ENCODE measurements at regions not wholly inside any gene's neighbourhood (a gene's known extent, or its start where the extent isn't known, plus 50 kb on each side); places are given as distances from the start of the nearest gene placed in this dataset.
A peak's percentile ranks its signal among the peaks of the same experiment; 100 is the strongest.

DNA sequence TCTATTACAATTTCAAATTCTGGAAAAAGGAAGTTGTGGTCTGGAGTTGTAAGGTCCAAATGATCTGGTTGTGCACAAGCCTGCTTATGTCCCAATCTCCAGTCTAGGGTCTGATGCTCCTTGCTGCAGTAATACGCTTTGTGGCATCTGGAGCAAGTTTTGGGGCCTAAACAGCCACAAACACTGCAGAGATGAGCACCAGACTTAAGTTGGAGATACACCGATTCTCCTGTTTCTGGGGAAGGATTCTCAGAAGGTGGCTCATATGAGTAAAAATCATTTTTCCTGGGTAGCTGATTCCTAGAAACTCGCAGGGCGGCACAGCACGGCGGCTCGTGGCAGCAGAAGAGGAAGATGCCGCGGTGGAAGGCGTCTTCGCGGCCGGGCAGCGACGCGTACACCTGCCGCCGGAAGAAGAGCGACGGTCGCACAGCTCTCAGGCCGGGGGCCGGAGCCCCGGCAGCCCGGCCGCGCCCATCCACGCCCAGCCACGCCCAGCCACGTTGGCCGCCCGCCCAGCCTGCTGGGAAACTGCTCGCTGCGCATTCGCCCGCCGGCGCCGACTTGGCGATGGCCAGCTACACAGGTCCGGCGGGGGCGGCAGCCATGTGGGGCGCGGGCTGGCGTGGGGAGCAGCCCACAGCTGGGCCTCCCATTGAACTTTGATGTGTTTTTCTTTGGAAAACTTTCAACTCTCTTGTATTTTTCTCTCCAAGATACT, 129.0 kb downstream of the ASCL4 start (continued):
- TF ChIP-seq ZNF449 (CRISPR knock-in tag; IDR thresholded peaks at IDR 0.05) = 0 out of 2 replicates have a peak, but pooled peaks have one; percentile 39
- TF ChIP-seq PCBP2 (IDR thresholded peaks at IDR 0.05; ENCODE audit: low read depth, low read length, poor library complexity, severe bottlenecking) = no peak
- no peak for TF ChIP-seq SMAD1 (IDR thresholded peaks at IDR 0.05; ENCODE audit: low read depth, low read length, partially characterized antibody)
- no peak for TF ChIP-seq HLTF (IDR thresholded peaks at IDR 0.05)
- TF ChIP-seq RBM14 (IDR thresholded peaks at IDR 0.05; ENCODE audit: borderline replicate concordance, insufficient read depth, low read depth, low read length) = no peak
- TF ChIP-seq RHOXF2B (CRISPR knock-in tag; conservative IDR thresholded peaks at IDR 0.05) = no peak
- TF ChIP-seq SMARCA5 (IDR thresholded peaks at IDR 0.05) = no peak
- TF ChIP-seq ZNF3 (CRISPR knock-in tag; IDR thresholded peaks at IDR 0.05) = no peak
- TF ChIP-seq, protein P1, sequence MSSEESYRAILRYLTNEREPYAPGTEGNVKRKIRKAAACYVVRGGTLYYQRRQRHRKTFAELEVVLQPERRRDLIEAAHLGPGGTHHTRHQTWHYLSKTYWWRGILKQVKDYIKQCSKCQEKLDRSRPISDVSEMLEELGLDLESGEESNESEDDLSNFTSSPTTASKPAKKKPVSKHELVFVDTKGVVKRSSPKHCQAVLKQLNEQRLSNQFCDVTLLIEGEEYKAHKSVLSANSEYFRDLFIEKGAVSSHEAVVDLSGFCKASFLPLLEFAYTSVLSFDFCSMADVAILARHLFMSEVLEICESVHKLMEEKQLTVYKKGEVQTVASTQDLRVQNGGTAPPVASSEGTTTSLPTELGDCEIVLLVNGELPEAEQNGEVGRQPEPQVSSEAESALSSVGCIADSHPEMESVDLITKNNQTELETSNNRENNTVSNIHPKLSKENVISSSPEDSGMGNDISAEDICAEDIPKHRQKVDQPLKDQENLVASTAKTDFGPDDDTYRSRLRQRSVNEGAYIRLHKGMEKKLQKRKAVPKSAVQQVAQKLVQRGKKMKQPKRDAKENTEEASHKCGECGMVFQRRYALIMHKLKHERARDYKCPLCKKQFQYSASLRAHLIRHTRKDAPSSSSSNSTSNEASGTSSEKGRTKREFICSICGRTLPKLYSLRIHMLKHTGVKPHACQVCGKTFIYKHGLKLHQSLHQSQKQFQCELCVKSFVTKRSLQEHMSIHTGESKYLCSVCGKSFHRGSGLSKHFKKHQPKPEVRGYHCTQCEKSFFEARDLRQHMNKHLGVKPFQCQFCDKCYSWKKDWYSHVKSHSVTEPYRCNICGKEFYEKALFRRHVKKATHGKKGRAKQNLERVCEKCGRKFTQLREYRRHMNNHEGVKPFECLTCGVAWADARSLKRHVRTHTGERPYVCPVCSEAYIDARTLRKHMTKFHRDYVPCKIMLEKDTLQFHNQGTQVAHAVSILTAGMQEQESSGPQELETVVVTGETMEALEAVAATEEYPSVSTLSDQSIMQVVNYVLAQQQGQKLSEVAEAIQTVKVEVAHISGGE (CRISPR knock-in tag; IDR thresholded peaks at IDR 0.05) = peak in 2 of 3 experiments; percentile 26 to 74; a peak in 2 of 6 replicates
- TF ChIP-seq, protein P2, sequence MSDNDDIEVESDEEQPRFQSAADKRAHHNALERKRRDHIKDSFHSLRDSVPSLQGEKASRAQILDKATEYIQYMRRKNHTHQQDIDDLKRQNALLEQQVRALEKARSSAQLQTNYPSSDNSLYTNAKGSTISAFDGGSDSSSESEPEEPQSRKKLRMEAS (CRISPR knock-in tag; IDR thresholded peaks at IDR 0.05) = peak; percentile 66
- TF ChIP-seq PYGO2 (tag; IDR thresholded peaks at IDR 0.05) = no peak
- no peak for TF ChIP-seq ZNF347 (CRISPR knock-in tag; IDR thresholded peaks at IDR 0.05; ENCODE audit: low read depth)
- TF ChIP-seq, protein P3, sequence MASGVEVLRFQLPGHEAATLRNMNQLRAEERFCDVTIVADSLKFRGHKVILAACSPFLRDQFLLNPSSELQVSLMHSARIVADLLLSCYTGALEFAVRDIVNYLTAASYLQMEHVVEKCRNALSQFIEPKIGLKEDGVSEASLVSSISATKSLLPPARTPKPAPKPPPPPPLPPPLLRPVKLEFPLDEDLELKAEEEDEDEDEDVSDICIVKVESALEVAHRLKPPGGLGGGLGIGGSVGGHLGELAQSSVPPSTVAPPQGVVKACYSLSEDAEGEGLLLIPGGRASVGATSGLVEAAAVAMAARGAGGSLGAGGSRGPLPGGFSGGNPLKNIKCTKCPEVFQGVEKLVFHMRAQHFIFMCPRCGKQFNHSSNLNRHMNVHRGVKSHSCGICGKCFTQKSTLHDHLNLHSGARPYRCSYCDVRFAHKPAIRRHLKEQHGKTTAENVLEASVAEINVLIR (CRISPR knock-in tag; IDR thresholded peaks at IDR 0.05) = peak; percentile 75
- no peak for TF ChIP-seq ZNF24 (IDR thresholded peaks at IDR 0.05)
- no peak for TF ChIP-seq PHF21A (IDR thresholded peaks at IDR 0.05; ENCODE audit: borderline replicate concordance, low read depth)
- no peak for TF ChIP-seq HMG20A (CRISPR knock-in tag; conservative IDR thresholded peaks at IDR 0.05)
- no peak for TF ChIP-seq THRAP3 (IDR thresholded peaks at IDR 0.05; ENCODE audit: borderline replicate concordance)
- TF ChIP-seq NCOA2 (IDR thresholded peaks at IDR 0.05; ENCODE audit: partially characterized antibody in 2 of 2) = no peak
- no peak for TF ChIP-seq NFIX (CRISPR knock-in tag; IDR thresholded peaks at IDR 0.05; ENCODE audit: low read depth)
- no peak for TF ChIP-seq NCOA6 (IDR thresholded peaks at IDR 0.05)

All from K562 (cell line).